K562 (cell line): ENCODE measurements at regions not wholly inside any gene's neighbourhood (a gene's known extent, or its start where the extent isn't known, plus 50 kb on each side); places are given as distances from the start of the nearest gene placed in this dataset.

ENCODE experiments used
- CBX3 ChIP-seq, 2 experiments: IDR thresholded peaks; 1 replicate in 1 of 2; 2 replicates in 1 of 2; pipeline ENCODE4 v1.6.1; 2012; ENCODE audit warnings: inconsistent platforms in 2 of 2, low read length in 2 of 2, borderline replicate concordance in 1 of 2, control low read depth in 1 of 2
- CEBPB ChIP-seq: fragments of 450-650 bp; IDR thresholded peaks from 2 replicates; pipeline ENCODE4 v1.6.1; 2016; ENCODE audit warnings: missing genetic modification characterization, missing compliant biosample characterization
- CEBPZ ChIP-seq: fragments of 150-350 bp; IDR thresholded peaks from 2 replicates; pipeline ENCODE4 v1.6.1; 2014; ENCODE audit warnings: low read depth, mild to moderate bottlenecking, low read length, borderline replicate concordance
- COPS2 ChIP-seq: fragments of 450-650 bp; conservative IDR thresholded peaks from 2 replicates; pipeline ENCODE4 v1.6.1; 2016; ENCODE audit warnings: mild to moderate bottlenecking, moderate library complexity
- E2F6 ChIP-seq, 2 experiments: IDR thresholded peaks; 2 replicates each; pipeline ENCODE4 v1.6.1; 2011; ENCODE audit warnings: borderline replicate concordance in 1 of 2, control low read depth in 1 of 2, low read depth in 1 of 2, low read length in 1 of 2, mild to moderate bottlenecking in 1 of 2, mixed read lengths in 1 of 2, moderate library complexity in 1 of 2; ENCODE audit not compliant: insufficient read depth in 1 of 2, insufficient read length in 1 of 2, poor library complexity in 1 of 2, severe bottlenecking in 1 of 2; ENCODE audit errors: extremely low read depth in 1 of 2
- GTF2F1 ChIP-seq: IDR thresholded peaks from 2 replicates; pipeline ENCODE4 v1.6.1; 2011; ENCODE audit warnings: low read depth, low read length, improper control_type of control experiment
- MTA3 ChIP-seq: fragments of 450-650 bp; formaldehyde crosslinking; IDR thresholded peaks from 2 replicates; pipeline ENCODE4 v1.6.1; 2017; ENCODE audit warnings: mild to moderate bottlenecking, borderline replicate concordance
- NONO ChIP-seq, 2 experiments: fragments of 200-400 bp in 1 of 2; fragments of 450-650 bp in 1 of 2; formaldehyde crosslinking in 1 of 2; IDR thresholded peaks; 2 replicates each; pipeline ENCODE4 v1.6.1; 2017; ENCODE audit warnings: low read depth in 2 of 2, mild to moderate bottlenecking in 2 of 2, moderate library complexity in 2 of 2, low read length in 1 of 2
- PHF21A ChIP-seq: fragments of 450-650 bp; IDR thresholded peaks from 2 replicates; pipeline ENCODE4 v1.6.1; 2017; ENCODE audit warnings: low read depth, borderline replicate concordance
- PHF8 ChIP-seq: fragments of 200-600 bp; sonication (generic); IDR thresholded peaks from 2 replicates; pipeline ENCODE4 v1.6.1; 2012; ENCODE audit warnings: mixed run types, mild to moderate bottlenecking, inconsistent platforms, low read length, moderate library complexity, borderline replicate concordance
- PTRF ChIP-seq: fragments of 450-650 bp; IDR thresholded peaks from 2 replicates; pipeline ENCODE4 v1.6.1; 2016; ENCODE audit warnings: mild to moderate bottlenecking, missing genetic modification characterization, missing compliant biosample characterization
- SMAD1 ChIP-seq: fragments of 150-350 bp; IDR thresholded peaks from 2 replicates; pipeline ENCODE4 v1.6.1; 2014; ENCODE audit warnings: low read length, low read depth; ENCODE audit not compliant: partially characterized antibody
- SP1 ChIP-seq: sonication (generic); formaldehyde crosslinking; IDR thresholded peaks from 2 replicates; pipeline ENCODE4 v1.8.1; 2022; ENCODE audit warnings: mild to moderate bottlenecking, missing genetic modification reagents
- TAF7 ChIP-seq: fragments of 450-650 bp; IDR thresholded peaks from 2 replicates; pipeline ENCODE4 v1.6.1; 2016; ENCODE audit warnings: missing genetic modification characterization, missing compliant biosample characterization
- THRAP3 ChIP-seq: fragments of 450-650 bp; IDR thresholded peaks from 2 replicates; pipeline ENCODE4 v1.6.1; 2016; ENCODE audit warnings: mild to moderate bottlenecking, inconsistent platforms, borderline replicate concordance
- XRCC5 ChIP-seq: fragments of 200-400 bp; formaldehyde crosslinking; IDR thresholded peaks from 2 replicates; pipeline ENCODE4 v1.6.1; 2017; ENCODE audit warnings: low read depth, mild to moderate bottlenecking, low read length
- ZFX ChIP-seq: sonication (generic); formaldehyde crosslinking; IDR thresholded peaks from 2 replicates; pipeline ENCODE4 v1.8.0; 2022; ENCODE audit warnings: mild to moderate bottlenecking, missing genetic modification reagents, moderate library complexity
- ZHX1 ChIP-seq: fragments of 150-350 bp; conservative IDR thresholded peaks from 2 replicates; pipeline ENCODE4 v1.6.1; 2014; ENCODE audit warnings: low read length
- ZNF212 ChIP-seq: fragments of 450-650 bp; formaldehyde crosslinking; IDR thresholded peaks from 2 replicates; pipeline ENCODE4 v1.4.0; 2020; ENCODE audit warnings: mild to moderate bottlenecking
- ZNF436 ChIP-seq: fragments of 250-450, 450-650 bp; sonication (Bioruptor Pico); formaldehyde crosslinking; IDR thresholded peaks from 2 replicates; pipeline ENCODE4 v1.7.0; 2020; ENCODE audit warnings: mild to moderate bottlenecking
- ZNF561 ChIP-seq: fragments of 450-650 bp; formaldehyde crosslinking; conservative IDR thresholded peaks from 2 replicates; pipeline ENCODE4 v1.4.0; 2020; ENCODE audit warnings: mild to moderate bottlenecking, moderate library complexity

- TF ChIP-seq ZHX1 (no peak), E2F6 (IDR thresholded peaks at IDR 0.05; ENCODE audit: borderline replicate concordance in 1 of 2, extremely low read depth in 1 of 2, insufficient read depth in 1 of 2, insufficient read length in 1 of 2, low read depth in 1 of 2, low read length in 1 of 2, poor library complexity in 1 of 2, severe bottlenecking in 1 of 2) (no peak), ZFX (CRISPR knock-in tag) (peak; percentile 48), ZNF436 (CRISPR knock-in tag) (peak; percentile 2; the same call in 1 of the 2 replicates), ZNF212 (no peak), SMAD1 (no peak), COPS2 (no peak), THRAP3 (peak; percentile 30; the same call in 1 of the 2 replicates), GTF2F1 (no peak), XRCC5 (no peak), NONO (IDR thresholded peaks at IDR 0.05; ENCODE audit: low read depth in 2 of 2, low read length in 1 of 2) (peak; percentile 2 to 53; a peak in 1 of 4 replicates), CEBPB (tag) (no peak), CEBPZ (no peak), PHF8 (no peak), SP1 (CRISPR knock-in tag) (peak; percentile 73; the same call in 1 of the 2 replicates), ZNF561 (CRISPR knock-in tag) (no peak), MTA3 (no peak), PHF21A (no peak), CBX3 (IDR thresholded peaks at IDR 0.05; ENCODE audit: borderline replicate concordance in 1 of 2, low read length in 2 of 2) (peak in 1 of 2 experiments; percentile 4; a peak in 1 of 3 replicates), PTRF (no peak), TAF7 (no peak)
Measured at GRCh38 chr6:26158581-26159356, 71.5 kb downstream of the HFE start (continued).
